GM12874 (cell line): ENCODE measurements at regions not wholly inside any gene's neighbourhood (a gene's known extent, or its start where the extent isn't known, plus 50 kb on each side); places are given as distances from the start of the nearest gene placed in this dataset.

Source experiments
- TF ChIP-seq, protein P1 (sequence below): IDR thresholded peaks from 2 replicates; pipeline ENCODE4 v1.5.1; 2011; ENCODE audit warnings: low read depth, mild to moderate bottlenecking, control low read depth, low read length, moderate library complexity; ENCODE audit not compliant: insufficient read depth

DNA sequence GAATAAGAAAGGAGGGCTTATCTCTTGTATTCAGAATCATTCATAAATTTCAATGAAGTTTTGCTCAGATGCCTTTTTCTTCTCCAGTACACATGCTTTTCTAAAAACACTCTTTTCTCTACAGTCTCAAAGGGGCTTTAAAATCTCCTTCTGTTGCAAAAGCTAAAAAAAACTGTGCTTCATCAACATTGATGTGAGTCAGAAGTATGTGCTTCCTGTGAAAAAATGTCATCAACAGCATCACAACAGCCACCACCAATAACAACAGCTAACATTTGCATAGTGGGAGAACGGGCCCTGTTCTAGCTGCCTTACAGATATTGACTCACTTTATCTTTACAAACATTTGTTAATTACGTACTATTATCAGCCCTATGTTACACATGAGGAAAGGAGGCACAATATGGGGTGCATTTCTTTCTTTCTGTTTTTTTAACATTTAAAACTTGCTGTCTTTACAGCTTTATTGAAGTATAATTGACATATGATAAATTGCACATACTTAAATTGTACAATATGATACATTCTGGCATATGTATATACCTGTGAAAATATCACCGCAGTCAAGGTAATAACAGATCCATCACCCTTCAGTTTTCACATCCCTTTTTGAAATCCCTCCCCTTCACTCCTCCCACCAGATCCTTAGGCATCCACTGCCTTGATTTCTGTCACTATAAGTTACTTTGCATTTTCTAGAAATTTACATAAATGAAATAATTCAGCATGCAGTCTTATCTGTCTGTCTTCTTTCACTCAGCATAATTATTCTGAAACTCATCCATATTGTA lies 1605.4 kb upstream of the LRRTM3 start:
- TF ChIP-seq, protein P1, sequence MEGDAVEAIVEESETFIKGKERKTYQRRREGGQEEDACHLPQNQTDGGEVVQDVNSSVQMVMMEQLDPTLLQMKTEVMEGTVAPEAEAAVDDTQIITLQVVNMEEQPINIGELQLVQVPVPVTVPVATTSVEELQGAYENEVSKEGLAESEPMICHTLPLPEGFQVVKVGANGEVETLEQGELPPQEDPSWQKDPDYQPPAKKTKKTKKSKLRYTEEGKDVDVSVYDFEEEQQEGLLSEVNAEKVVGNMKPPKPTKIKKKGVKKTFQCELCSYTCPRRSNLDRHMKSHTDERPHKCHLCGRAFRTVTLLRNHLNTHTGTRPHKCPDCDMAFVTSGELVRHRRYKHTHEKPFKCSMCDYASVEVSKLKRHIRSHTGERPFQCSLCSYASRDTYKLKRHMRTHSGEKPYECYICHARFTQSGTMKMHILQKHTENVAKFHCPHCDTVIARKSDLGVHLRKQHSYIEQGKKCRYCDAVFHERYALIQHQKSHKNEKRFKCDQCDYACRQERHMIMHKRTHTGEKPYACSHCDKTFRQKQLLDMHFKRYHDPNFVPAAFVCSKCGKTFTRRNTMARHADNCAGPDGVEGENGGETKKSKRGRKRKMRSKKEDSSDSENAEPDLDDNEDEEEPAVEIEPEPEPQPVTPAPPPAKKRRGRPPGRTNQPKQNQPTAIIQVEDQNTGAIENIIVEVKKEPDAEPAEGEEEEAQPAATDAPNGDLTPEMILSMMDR: no peak

DNA sequence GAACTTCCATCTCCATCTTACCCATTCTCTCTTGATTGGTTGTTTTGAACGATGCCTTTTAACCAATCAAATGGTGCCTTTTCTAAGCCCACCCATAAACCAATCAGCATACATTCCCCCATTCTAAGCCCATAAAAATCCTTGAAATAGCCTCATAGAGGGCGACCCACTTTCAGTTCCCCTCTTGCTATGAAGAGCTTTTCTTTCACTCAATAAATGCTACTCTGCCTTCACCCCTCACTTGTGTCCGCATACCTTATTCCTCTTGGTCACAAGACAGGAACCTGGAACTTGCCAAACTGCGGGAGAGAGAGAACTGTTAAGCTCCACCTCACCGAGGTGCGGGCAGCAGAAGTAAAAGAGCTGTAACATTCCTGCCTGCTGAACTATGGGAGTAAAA lies 1602.0 kb upstream of the LRRTM3 start:
- TF ChIP-seq, protein P1: no peak

DNA sequence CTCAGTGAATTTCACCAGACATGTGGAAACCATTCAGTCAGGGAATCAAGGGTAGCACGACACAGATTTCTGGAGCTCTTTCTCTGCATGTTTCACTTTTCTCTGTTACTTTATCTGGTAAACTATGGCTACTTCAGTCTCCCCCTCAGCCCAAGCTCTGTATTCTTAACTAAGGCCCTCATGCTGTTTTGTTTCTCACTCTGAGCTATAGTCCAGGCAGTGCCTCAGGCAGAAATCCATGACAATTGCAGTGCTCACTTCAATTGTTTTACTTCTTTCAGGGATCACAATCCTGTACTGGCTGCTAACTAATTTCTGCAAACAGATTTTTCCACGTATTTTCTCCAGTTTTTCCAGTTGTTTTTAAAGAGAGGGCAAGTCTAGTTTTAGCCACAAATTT lies 1599.9 kb upstream of the LRRTM3 start:
- TF ChIP-seq, protein P1: no peak

DNA sequence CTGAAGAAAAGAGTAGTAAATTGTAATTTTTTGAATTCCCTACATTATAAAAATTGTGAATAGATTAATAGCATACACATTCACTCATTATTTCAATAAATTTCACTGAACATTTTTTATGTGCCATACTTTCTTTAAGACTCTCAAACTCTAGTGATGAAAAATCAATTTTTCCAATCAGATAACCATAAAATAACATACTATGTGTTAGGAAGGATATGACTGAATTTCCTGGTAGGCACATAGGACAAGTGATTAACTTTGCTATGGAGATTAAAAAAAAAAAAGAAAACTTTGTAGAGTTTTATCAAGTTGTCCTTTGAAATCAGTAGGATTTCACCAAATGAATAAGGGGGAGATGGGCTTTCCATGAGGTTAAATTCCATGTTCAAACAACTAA lies 1597.3 kb upstream of the LRRTM3 start:
- TF ChIP-seq, protein P1: no peak

DNA sequence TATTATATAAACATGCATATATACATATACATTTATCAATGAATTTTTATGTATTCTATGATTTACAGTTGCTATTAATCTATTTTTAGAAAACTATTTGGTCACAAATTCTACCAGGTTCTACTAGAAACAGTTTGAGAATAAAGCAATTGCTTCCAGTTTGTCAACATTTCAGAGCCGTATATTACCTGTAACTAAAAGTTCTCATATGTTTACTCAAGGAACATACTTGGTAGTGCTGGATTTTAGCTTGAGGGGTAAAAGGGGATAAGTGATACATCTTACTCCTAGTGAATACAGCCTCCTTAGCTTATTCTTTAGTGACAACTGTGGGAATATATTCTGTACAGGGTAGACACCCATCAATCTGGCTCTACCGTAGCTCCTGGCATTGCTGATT lies 1590.5 kb upstream of the LRRTM3 start:
- TF ChIP-seq, protein P1: no peak

DNA sequence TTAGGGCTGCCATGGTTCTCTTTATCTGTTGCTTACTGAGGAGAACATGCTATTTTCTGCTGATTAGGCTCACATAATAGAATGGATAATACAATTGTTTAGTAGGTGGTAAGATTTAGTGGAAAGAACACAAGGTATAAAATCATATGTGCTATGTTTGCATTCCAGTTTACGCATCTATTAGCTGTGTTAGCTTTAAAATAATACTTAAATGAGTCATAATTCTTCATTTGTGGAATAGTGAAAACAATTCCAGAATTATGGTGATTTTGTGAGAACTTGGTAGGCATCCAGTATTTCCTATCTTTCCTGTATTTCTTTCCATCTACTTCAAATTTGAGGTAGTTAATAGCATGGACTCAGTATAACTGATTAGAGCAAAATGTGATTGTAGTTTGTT lies 1585.5 kb upstream of the LRRTM3 start:
- TF ChIP-seq, protein P1: no peak

DNA sequence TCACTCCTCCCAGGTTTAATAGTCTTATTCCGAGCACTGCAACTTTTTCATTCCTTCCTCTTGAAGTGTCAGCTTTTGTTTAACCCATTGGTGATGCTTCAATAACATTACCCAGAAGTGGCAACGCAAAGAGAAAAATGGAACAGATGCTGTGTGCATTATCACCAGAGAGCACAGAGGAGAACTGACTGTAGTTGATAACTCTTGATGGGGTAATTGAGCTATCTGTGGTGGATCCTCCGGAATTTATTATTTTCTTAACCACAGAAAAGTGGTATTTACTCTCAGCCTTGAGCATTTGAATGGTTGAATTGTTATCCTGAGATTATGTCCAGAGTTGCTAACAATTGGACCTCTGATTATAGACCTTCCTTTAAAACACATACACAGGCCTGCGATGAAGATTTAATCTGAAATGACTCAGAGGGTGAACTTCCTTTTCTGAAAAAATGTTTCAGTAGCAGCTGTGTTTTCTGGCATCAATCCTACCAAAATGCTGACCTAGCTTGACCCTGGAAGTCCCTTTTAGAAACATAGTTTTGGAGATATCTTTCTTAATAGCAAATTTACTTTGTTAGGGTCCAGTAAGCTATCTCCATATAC lies 1584.4 kb upstream of the LRRTM3 start:
- TF ChIP-seq, protein P1: no peak
